HL-60 (cell line): ENCODE measurements at regions not wholly inside any gene's neighbourhood (a gene's known extent, or its start where the extent isn't known, plus 50 kb on each side); places are given as distances from the start of the nearest gene placed in this dataset.

Source experiments
- CTCF ChIP-seq: IDR thresholded peaks from one replicate; pipeline ENCODE4 v1.5.1; 2011; ENCODE audit warnings: low read length, control low read depth, inconsistent platforms; ENCODE audit not compliant: insufficient read depth
- POLR2AphosphoS5 ChIP-seq: IDR thresholded peaks from 2 replicates; pipeline ENCODE4 v1.6.1; 2012; ENCODE audit warnings: low read depth
- REST ChIP-seq: IDR thresholded peaks from 2 replicates; pipeline ENCODE4 v1.6.1; 2012; ENCODE audit warnings: low read depth; ENCODE audit not compliant: insufficient replicate concordance

DNA sequence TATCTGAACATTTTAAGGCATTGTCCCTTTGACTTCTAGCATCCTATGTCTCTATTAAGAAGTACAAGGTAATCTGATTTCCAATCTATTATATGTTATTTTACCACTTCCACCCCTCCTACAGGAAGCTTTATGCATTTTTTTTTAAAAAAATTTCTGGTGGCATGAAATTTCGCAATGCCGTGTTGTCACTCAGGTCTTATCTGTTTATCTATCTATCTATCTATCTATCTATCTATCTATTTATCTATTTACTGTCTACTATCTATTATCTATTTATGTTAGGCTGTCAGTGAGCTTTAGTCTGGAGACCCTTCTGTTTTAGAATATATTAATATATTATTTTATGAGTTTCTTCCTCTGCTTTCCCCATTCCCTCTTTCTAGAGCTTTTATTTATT, 125.3 kb upstream of the FAM9C start:
- TF ChIP-seq CTCF, result no peak
- TF ChIP-seq POLR2AphosphoS5, result no peak
- no peak for TF ChIP-seq REST
